H1 (cell line): ENCODE measurements at regions not wholly inside any gene's neighbourhood (a gene's known extent, or its start where the extent isn't known, plus 50 kb on each side); places are given as distances from the start of the nearest gene placed in this dataset.

Experiments
- BRCA1 ChIP-seq: IDR thresholded peaks from 2 replicates; pipeline ENCODE4 v1.6.1; 2012; ENCODE audit warnings: low read depth, low read length, improper control_type of control experiment
- CBX8 ChIP-seq: fragments of 300-800, 300-1000 bp; sonication (generic); IDR thresholded peaks from 2 replicates; pipeline ENCODE4 v1.7.1; 2016; ENCODE audit warnings: low read depth, low read length, borderline replicate concordance
- CTCF ChIP-seq, 3 experiments: IDR thresholded peaks; 1 replicate in 2 of 3; 2 replicates in 1 of 3; pipeline versions ENCODE4 v1.5.1 to v1.6.1; 2011; ENCODE audit warnings: low read length in 3 of 3, mild to moderate bottlenecking in 3 of 3, inconsistent platforms in 2 of 3, low read depth in 1 of 3, moderate library complexity in 1 of 3; ENCODE audit not compliant: insufficient read depth in 1 of 3; ENCODE audit errors: control extremely low read depth in 1 of 3
- EP300 ChIP-seq, 2 experiments: IDR thresholded peaks; 1 replicate in 1 of 2; 2 replicates in 1 of 2; pipeline ENCODE4 v1.6.1; 2011 to 2012; ENCODE audit warnings: low read depth in 2 of 2, low read length in 2 of 2, mild to moderate bottlenecking in 2 of 2, borderline replicate concordance in 1 of 2, inconsistent platforms in 1 of 2, moderate library complexity in 1 of 2
- EZH2 ChIP-seq: fragments of 200-600 bp; sonication (generic); IDR thresholded peaks from 2 replicates; pipeline ENCODE4 v1.7.1; 2012; ENCODE audit warnings: low read depth, mild to moderate bottlenecking, moderate library complexity, low read length, inconsistent platforms; ENCODE audit not compliant: severe bottlenecking
- JUND ChIP-seq: IDR thresholded peaks from 2 replicates; pipeline ENCODE4 v1.6.1; 2011; ENCODE audit warnings: mild to moderate bottlenecking, improper control_type of control experiment, low read length
- MAFK ChIP-seq: IDR thresholded peaks from 2 replicates; pipeline ENCODE4 v1.6.1; 2012; ENCODE audit warnings: low read depth, mild to moderate bottlenecking, improper control_type of control experiment, low read length
- MAX ChIP-seq: IDR thresholded peaks from 2 replicates; pipeline ENCODE4 v1.6.1; 2012; ENCODE audit warnings: inconsistent platforms
- NANOG ChIP-seq: IDR thresholded peaks from 2 replicates; pipeline ENCODE4 v1.6.1; 2011; ENCODE audit warnings: low read length, low read depth, mild to moderate bottlenecking, inconsistent platforms; ENCODE audit not compliant: insufficient read depth, poor library complexity, severe bottlenecking
- POLR2A ChIP-seq, 2 experiments: IDR thresholded peaks; 1 replicate in 1 of 2; 2 replicates in 1 of 2; pipeline ENCODE4 v1.6.1; 2011; ENCODE audit warnings: low read depth in 2 of 2, low read length in 2 of 2, mild to moderate bottlenecking in 2 of 2; ENCODE audit errors: control extremely low read depth in 1 of 2
- POLR2AphosphoS5 ChIP-seq: IDR thresholded peaks from 2 replicates; pipeline ENCODE4 v1.6.1; 2011; ENCODE audit warnings: low read depth, low read length
- RAD21 ChIP-seq, 2 experiments: IDR thresholded peaks in 1 of 2; conservative IDR thresholded peaks in 1 of 2; 2 replicates each; pipeline ENCODE4 v1.6.1; 2011; ENCODE audit warnings: low read depth in 2 of 2, low read length in 2 of 2, improper control_type of control experiment in 1 of 2, inconsistent platforms in 1 of 2, mild to moderate bottlenecking in 1 of 2, moderate library complexity in 1 of 2
- SP1 ChIP-seq: IDR thresholded peaks from 2 replicates; pipeline ENCODE4 v1.6.1; 2011; ENCODE audit warnings: low read depth, low read length
- SUZ12 ChIP-seq: fragments of 200-600 bp; sonication (generic); IDR thresholded peaks from 2 replicates; pipeline ENCODE4 v1.6.1; 2012; ENCODE audit warnings: mild to moderate bottlenecking, inconsistent platforms, low read length, moderate library complexity, mixed read lengths

- TF ChIP-seq CTCF (IDR thresholded peaks at IDR 0.05; ENCODE audit: control extremely low read depth in 1 of 3, insufficient read depth in 1 of 3, low read depth in 1 of 3, low read length in 3 of 3) = no peak
- TF ChIP-seq BRCA1 = no peak
- no peak for TF ChIP-seq RAD21 (IDR thresholded peaks at IDR 0.05 in 1 of 2, conservative IDR thresholded peaks at IDR 0.05 in 1 of 2; ENCODE audit: low read depth in 2 of 2, low read length in 2 of 2)
- TF ChIP-seq NANOG = no peak
- TF ChIP-seq SP1 = no peak
- TF ChIP-seq POLR2AphosphoS5 = no peak
- no peak for TF ChIP-seq CBX8
- no peak for TF ChIP-seq JUND
- no peak for TF ChIP-seq EZH2
- TF ChIP-seq POLR2A (IDR thresholded peaks at IDR 0.05; ENCODE audit: control extremely low read depth in 1 of 2, low read depth in 2 of 2, low read length in 2 of 2) = no peak
- no peak for TF ChIP-seq MAFK
- no peak for TF ChIP-seq MAX
- no peak for TF ChIP-seq SUZ12
- TF ChIP-seq EP300 (IDR thresholded peaks at IDR 0.05; ENCODE audit: borderline replicate concordance in 1 of 2, low read depth in 2 of 2, low read length in 2 of 2) = no peak
These were observed 252.4 kb upstream of the C2CD4B start for GRCh38 chr15:62417439-62417838.
